SU-DHL-6 (cell line): ENCODE measurements at regions not wholly inside any gene's neighbourhood (a gene's known extent, or its start where the extent isn't known, plus 50 kb on each side); places are given as distances from the start of the nearest gene placed in this dataset.
"Not testable (repeated sequence)": the region's sequence is repeated elsewhere in the genome, so short reads cannot be mapped to it uniquely, and the experiment has no call there.

ENCODE experiments used
- CTCF ChIP-seq: fragments of 200-600 bp; sonication (generic); IDR thresholded peaks from one replicate; pipeline ENCODE4 v1.5.1; 2017; ENCODE audit warnings: antibody characterized with exemption, mild to moderate bottlenecking, low read length, moderate library complexity; ENCODE audit not compliant: insufficient read depth, poor library complexity, severe bottlenecking
- EZH2phosphoT487 ChIP-seq: fragments of 200-600 bp; sonication (generic), shearing (Covaris generic); conservative IDR thresholded peaks from 2 replicates; pipeline ENCODE4 v1.6.1; 2018; ENCODE audit warnings: mild to moderate bottlenecking, antibody characterized with exemption, low read length, moderate library complexity, mixed read lengths

GRCh38 chr1:48064693-48065092 lies 67.5 kb upstream of the TRABD2B start:
- TF ChIP-seq CTCF, EZH2phosphoT487: not testable (repeated sequence)
